ENCODE measurements at regions not wholly inside any gene's neighbourhood (a gene's known extent, or its start where the extent isn't known, plus 50 kb on each side); places are given as distances from the start of the nearest gene placed in this dataset.
"Not testable (repeated sequence)": the region's sequence is repeated elsewhere in the genome, so short reads cannot be mapped to it uniquely, and the experiment has no call there.

GRCh38 chr22:26967282-26967681, 309.9 kb downstream of the MIAT start:
- Mint-ChIP-seq H3K27ac (no peak overlapping the region), H3K9me3 (peaks cover 3 to 11% (median 8%) of the 10 kb centered on the region in 8 donors), H3K36me3 (peaks cover 0 to 7% of the 10 kb centered on the region in 2 donors), H3K4me3 (no peak overlapping the region), H3K27me3 (peaks cover 5% of the 10 kb centered on the region in 2 donors), H3K4me1 (no peaks in the 10 kb centered on the region)
- no peak for DNase-seq
- no peaks in the 10 kb centered on the region for H3K4me1 ChIP-seq (ENCODE audit: insufficient read depth, low read length)
- ChIA-PET POLR2A (ENCODE audit: partially characterized antibody) (no interaction called here), CTCF (ENCODE audit: partially characterized antibody) (no interaction called here)
- intact Hi-C loops (cut with micrococcal nuclease) = no loop called here
- no peak overlapping the region for H3K27ac ChIP-seq (ENCODE audit: low read depth, low read length)
- no peaks in the 10 kb centered on the region for H3K36me3 ChIP-seq (ENCODE audit: insufficient read depth, low read length)
- H3K9me3 ChIP-seq (ENCODE audit: control insufficient read depth in 1 of 2, low read length in 2 of 2) = no peaks in the 10 kb centered on the region
- H3K27me3 ChIP-seq (ENCODE audit: insufficient read depth, low read length) = no peaks in the 10 kb centered on the region
- no peak overlapping the region for H3K4me3 ChIP-seq (ENCODE audit: low read length in 2 of 2)

- POLR2A ChIA-PET (ENCODE audit: partially characterized antibody) = no interaction called here
- H3K27ac Mint-ChIP-seq = no peak overlapping the region
- DNase-seq = no peak
- CTCF ChIA-PET (ENCODE audit: partially characterized antibody) = no interaction called here
- H3K36me3 Mint-ChIP-seq = peaks cover 0 to 7% of the 10 kb centered on the region in 2 donors
- H3K4me3 Mint-ChIP-seq = no peak overlapping the region
- peaks cover 3 to 11% (median 7%) of the 10 kb centered on the region in 8 donors for H3K9me3 Mint-ChIP-seq
- no peaks in the 10 kb centered on the region for H3K36me3 ChIP-seq (ENCODE audit: insufficient read depth, low read length)
- intact Hi-C loops (cut with micrococcal nuclease) = no loop called here
- H3K9me3 ChIP-seq (ENCODE audit: control insufficient read depth in 1 of 2, low read length in 2 of 2) = no peaks in the 10 kb centered on the region
- H3K27me3 ChIP-seq (ENCODE audit: insufficient read depth, low read length) = no peaks in the 10 kb centered on the region
- no peaks in the 10 kb centered on the region for H3K4me1 ChIP-seq (ENCODE audit: insufficient read depth, low read length)
- no peaks in the 10 kb centered on the region for H3K4me1 Mint-ChIP-seq
- no peak overlapping the region for H3K4me3 ChIP-seq (ENCODE audit: low read length in 2 of 2)
- no peak overlapping the region for H3K27ac ChIP-seq (ENCODE audit: low read depth, low read length)
- H3K27me3 Mint-ChIP-seq = peaks cover 5 to 8% of the 10 kb centered on the region in 2 donors
These were observed 311.6 kb downstream of the MIAT start for GRCh38 chr22:26968859-26969523.

GRCh38 chr22:26970809-26971394, 313.5 kb downstream of the MIAT start:
- no peaks in the 10 kb centered on the region for H3K9me3 ChIP-seq (ENCODE audit: control insufficient read depth in 1 of 2, low read length in 2 of 2)
- Mint-ChIP-seq H3K9me3 (peaks cover 0 to 4% (median 0%) of the 10 kb centered on the region in 8 donors), H3K27me3 (peaks cover 5 to 9% of the 10 kb centered on the region in 2 donors), H3K4me1 (no peaks in the 10 kb centered on the region), H3K27ac (no peak overlapping the region), H3K4me3 (no peak overlapping the region), H3K36me3 (no peaks in the 10 kb centered on the region)
- intact Hi-C loops (cut with micrococcal nuclease) = no loop called here
- DNase-seq = no peak
- H3K27me3 ChIP-seq (ENCODE audit: insufficient read depth, low read length) = no peaks in the 10 kb centered on the region
- ChIA-PET POLR2A (ENCODE audit: partially characterized antibody) (no interaction called here), CTCF (ENCODE audit: partially characterized antibody) (no interaction called here)
- H3K36me3 ChIP-seq (ENCODE audit: insufficient read depth, low read length) = no peaks in the 10 kb centered on the region
- no peak overlapping the region for H3K27ac ChIP-seq (ENCODE audit: low read depth, low read length)
- no peak overlapping the region for H3K4me3 ChIP-seq (ENCODE audit: low read length in 2 of 2)
- no peaks in the 10 kb centered on the region for H3K4me1 ChIP-seq (ENCODE audit: insufficient read depth, low read length)

- Mint-ChIP-seq H3K36me3 (no peaks in the 10 kb centered on the region), H3K27me3 (peaks cover 5 to 9% of the 10 kb centered on the region in 2 donors), H3K27ac (no peak overlapping the region), H3K4me3 (no peak overlapping the region), H3K4me1 (no peaks in the 10 kb centered on the region), H3K9me3 (peaks cover 0 to 4% (median 0%) of the 10 kb centered on the region in 8 donors)
- ChIA-PET POLR2A (ENCODE audit: partially characterized antibody) (no interaction called here), CTCF (ENCODE audit: partially characterized antibody) (no interaction called here)
- no peaks in the 10 kb centered on the region for H3K36me3 ChIP-seq (ENCODE audit: insufficient read depth, low read length)
- no peaks in the 10 kb centered on the region for H3K27me3 ChIP-seq (ENCODE audit: insufficient read depth, low read length)
- no peaks in the 10 kb centered on the region for H3K4me1 ChIP-seq (ENCODE audit: insufficient read depth, low read length)
- intact Hi-C loops (cut with micrococcal nuclease) = no loop called here
- DNase-seq = no peak
- H3K27ac ChIP-seq (ENCODE audit: low read depth, low read length) = no peak overlapping the region
- H3K9me3 ChIP-seq (ENCODE audit: control insufficient read depth in 1 of 2, low read length in 2 of 2) = no peaks in the 10 kb centered on the region
- no peak overlapping the region for H3K4me3 ChIP-seq (ENCODE audit: low read length in 2 of 2)
These were observed 314.9 kb downstream of the MIAT start for GRCh38 chr22:26972286-26972685.

GRCh38 chr22:26972915-26973314, 315.5 kb downstream of the MIAT start:
- H3K9me3 ChIP-seq (ENCODE audit: control insufficient read depth in 1 of 2, low read length in 2 of 2); H3K36me3 ChIP-seq (ENCODE audit: insufficient read depth, low read length); POLR2A ChIA-PET (ENCODE audit: partially characterized antibody); DNase-seq; H3K4me3 ChIP-seq (ENCODE audit: low read length in 2 of 2); H3K27ac Mint-ChIP-seq; H3K27me3 ChIP-seq (ENCODE audit: insufficient read depth, low read length); H3K4me1 Mint-ChIP-seq; H3K36me3 Mint-ChIP-seq; intact Hi-C loops (cut with micrococcal nuclease); H3K9me3 Mint-ChIP-seq; H3K4me1 ChIP-seq (ENCODE audit: insufficient read depth, low read length); H3K27ac ChIP-seq (ENCODE audit: low read depth, low read length); CTCF ChIA-PET (ENCODE audit: partially characterized antibody); H3K4me3 Mint-ChIP-seq: not testable (repeated sequence)
- peaks cover 5 to 12% of the 10 kb centered on the region in 2 donors for H3K27me3 Mint-ChIP-seq

- H3K27me3 ChIP-seq (ENCODE audit: insufficient read depth, low read length) = no peaks in the 10 kb centered on the region
- Mint-ChIP-seq H3K4me3 (no peak overlapping the region), H3K9me3 (peaks cover 0 to 9% (median 0%) of the 10 kb centered on the region in 8 donors), H3K27me3 (peaks cover 5 to 12% of the 10 kb centered on the region in 2 donors), H3K27ac (no peak overlapping the region), H3K4me1 (no peaks in the 10 kb centered on the region), H3K36me3 (peaks cover 0 to 3% of the 10 kb centered on the region in 2 donors)
- ChIA-PET CTCF (ENCODE audit: partially characterized antibody) (no interaction called here), POLR2A (ENCODE audit: partially characterized antibody) (no interaction called here)
- intact Hi-C loops (cut with micrococcal nuclease) = no loop called here
- no peaks in the 10 kb centered on the region for H3K4me1 ChIP-seq (ENCODE audit: insufficient read depth, low read length)
- no peaks in the 10 kb centered on the region for H3K9me3 ChIP-seq (ENCODE audit: control insufficient read depth in 1 of 2, low read length in 2 of 2)
- H3K27ac ChIP-seq (ENCODE audit: low read depth, low read length) = no peak overlapping the region
- no peaks in the 10 kb centered on the region for H3K36me3 ChIP-seq (ENCODE audit: insufficient read depth, low read length)
- DNase-seq = no peak
- no peak overlapping the region for H3K4me3 ChIP-seq (ENCODE audit: low read length in 2 of 2)
These were observed 316.6 kb downstream of the MIAT start for GRCh38 chr22:26974034-26974433.

GRCh38 chr22:26974914-26975803, 317.8 kb downstream of the MIAT start:
- no peaks in the 10 kb centered on the region for H3K4me1 ChIP-seq (ENCODE audit: insufficient read depth, low read length)
- ChIA-PET CTCF (ENCODE audit: partially characterized antibody) (no interaction called here), POLR2A (ENCODE audit: partially characterized antibody) (no interaction called here)
- no peak overlapping the region for H3K27ac ChIP-seq (ENCODE audit: low read depth, low read length)
- no peak overlapping the region for H3K4me3 ChIP-seq (ENCODE audit: low read length in 2 of 2)
- Mint-ChIP-seq H3K27me3 (peaks cover 5 to 12% of the 10 kb centered on the region in 2 donors), H3K9me3 (peaks cover 0 to 9% (median 0%) of the 10 kb centered on the region in 8 donors), H3K36me3 (peaks cover 0 to 3% of the 10 kb centered on the region in 2 donors), H3K27ac (no peak overlapping the region), H3K4me3 (no peak overlapping the region), H3K4me1 (no peaks in the 10 kb centered on the region)
- intact Hi-C loops (cut with micrococcal nuclease) = no loop called here
- no peaks in the 10 kb centered on the region for H3K36me3 ChIP-seq (ENCODE audit: insufficient read depth, low read length)
- H3K27me3 ChIP-seq (ENCODE audit: insufficient read depth, low read length) = no peaks in the 10 kb centered on the region
- DNase-seq = no peak
- H3K9me3 ChIP-seq (ENCODE audit: control insufficient read depth in 1 of 2, low read length in 2 of 2) = no peaks in the 10 kb centered on the region

Measured in CD4-positive, alpha-beta memory T cell (primary cell).